NK-92 (cell line): ENCODE measurements at regions not wholly inside any gene's neighbourhood (a gene's known extent, or its start where the extent isn't known, plus 50 kb on each side); places are given as distances from the start of the nearest gene placed in this dataset.
"Not testable (repeated sequence)": the region's sequence is repeated elsewhere in the genome, so short reads cannot be mapped to it uniquely, and the experiment has no call there.

Experiments
- DNase-seq: peaks from one replicate; lab custom pipeline; 2025; ENCODE audit not compliant: unreplicated experiment; lab: John Stamatoyannopoulos, UW

GRCh38 chr4:117533501-117533900 is 448.1 kb upstream of the TRAM1L1 start:
- DNase-seq = no peak

- DNase-seq = no peak
These were observed 459.7 kb upstream of the TRAM1L1 start for GRCh38 chr4:117545039-117545438.

- DNase-seq = no peak
These were observed 464.1 kb upstream of the TRAM1L1 start for GRCh38 chr4:117549524-117549923.

- no peak for DNase-seq
These were observed 464.7 kb upstream of the TRAM1L1 start for GRCh38 chr4:117550085-117550484.

GRCh38 chr4:117560329-117560728 is 474.0 kb upstream of the NDST3 start:
- no peak for DNase-seq

GRCh38 chr4:117574085-117574484 is 460.2 kb upstream of the NDST3 start:
- DNase-seq = no peak

GRCh38 chr4:117575850-117576249 is 458.4 kb upstream of the NDST3 start:
- no peak for DNase-seq

GRCh38 chr4:117577686-117578311 is 456.5 kb upstream of the NDST3 start:
- no peak for DNase-seq

- no peak for DNase-seq
These were observed 445.5 kb upstream of the NDST3 start for GRCh38 chr4:117588771-117589170.

GRCh38 chr4:117596917-117597480 is 437.3 kb upstream of the NDST3 start:
- DNase-seq = no peak

GRCh38 chr4:117599393-117599792 is 434.9 kb upstream of the NDST3 start:
- DNase-seq = not testable (repeated sequence)

- DNase-seq = not testable (repeated sequence)
These were observed 433.4 kb upstream of the NDST3 start for GRCh38 chr4:117600936-117601335.

- DNase-seq = no peak
These were observed 423.5 kb upstream of the NDST3 start for GRCh38 chr4:117610706-117611308.

- no peak for DNase-seq
These were observed 412.6 kb upstream of the NDST3 start for GRCh38 chr4:117621673-117622072.

- DNase-seq = no peak
These were observed 411.0 kb upstream of the NDST3 start for GRCh38 chr4:117623326-117623725.

- DNase-seq = no peak
These were observed 407.6 kb upstream of the NDST3 start for GRCh38 chr4:117626664-117627063.

GRCh38 chr4:117634716-117635115 is 399.6 kb upstream of the NDST3 start:
- no peak for DNase-seq

GRCh38 chr4:117637347-117637746 is 396.9 kb upstream of the NDST3 start:
- no peak for DNase-seq

GRCh38 chr4:117640836-117641235 is 393.4 kb upstream of the NDST3 start:
- no peak for DNase-seq

GRCh38 chr4:117641519-117641918 is 392.8 kb upstream of the NDST3 start:
- no peak for DNase-seq

- no peak for DNase-seq
These were observed 380.2 kb upstream of the NDST3 start for GRCh38 chr4:117654079-117654478.

GRCh38 chr4:117660668-117661067 is 373.6 kb upstream of the NDST3 start:
- DNase-seq = no peak
